K562 (cell line): ENCODE measurements at regions not wholly inside any gene's neighbourhood (a gene's known extent, or its start where the extent isn't known, plus 50 kb on each side); places are given as distances from the start of the nearest gene placed in this dataset.

Experiments
- AFF1 ChIP-seq, 2 experiments: fragments of 450-650 bp; IDR thresholded peaks; 2 replicates each; pipeline ENCODE4 v1.6.1; 2018; ENCODE audit warnings: mild to moderate bottlenecking in 2 of 2, low read depth in 1 of 2; ENCODE audit not compliant: partially characterized antibody in 2 of 2
- ARHGAP35 ChIP-seq: fragments of 450-650 bp; IDR thresholded peaks from 2 replicates; pipeline ENCODE4 v1.6.1; 2018; ENCODE audit not compliant: partially characterized antibody
- C11orf30 ChIP-seq: fragments of 450-650 bp; IDR thresholded peaks from 2 replicates; pipeline ENCODE4 v1.6.1; 2016; ENCODE audit warnings: low read depth, mild to moderate bottlenecking
- CHD2 ChIP-seq: IDR thresholded peaks from 2 replicates; pipeline ENCODE4 v1.6.1; 2011; ENCODE audit warnings: low read depth, low read length
- EGR1 ChIP-seq: fragments of 450-650 bp; conservative IDR thresholded peaks from 2 replicates; pipeline ENCODE4 v1.6.1; 2017; ENCODE audit warnings: mild to moderate bottlenecking
- L3MBTL2 ChIP-seq: fragments of 450-650 bp; IDR thresholded peaks from 2 replicates; pipeline ENCODE4 v1.6.1; 2016; ENCODE audit warnings: mild to moderate bottlenecking, moderate library complexity
- NFE2 ChIP-seq: IDR thresholded peaks from 2 replicates; pipeline ENCODE4 v1.6.1; 2014; ENCODE audit warnings: antibody characterized with exemption, low read depth
- NFIC ChIP-seq: fragments of 450-650 bp; IDR thresholded peaks from 2 replicates; pipeline ENCODE4 v1.6.1; 2017; ENCODE audit warnings: mild to moderate bottlenecking, inconsistent platforms
- NR2C1 ChIP-seq, 2 experiments: fragments of 450-650 bp; IDR thresholded peaks; 2 replicates each; pipeline ENCODE4 v1.6.1; 2017; ENCODE audit warnings: mild to moderate bottlenecking in 2 of 2, antibody characterized with exemption in 1 of 2, inconsistent platforms in 1 of 2, missing compliant biosample characterization in 1 of 2, missing genetic modification characterization in 1 of 2
- NR2C2 ChIP-seq, 2 experiments: fragments of 200-800 bp in 1 of 2; sonication (Bioruptor generic) in 1 of 2; sonication (generic) in 1 of 2; formaldehyde crosslinking in 1 of 2; IDR thresholded peaks; 2 replicates each; pipeline versions ENCODE4 v1.6.1 to v1.8.0; 2016 to 2022; ENCODE audit warnings: mild to moderate bottlenecking in 1 of 2, missing compliant biosample characterization in 1 of 2, missing genetic modification characterization in 1 of 2, missing genetic modification reagents in 1 of 2
- RBM25 ChIP-seq: fragments of 200-400 bp; formaldehyde crosslinking; IDR thresholded peaks from 2 replicates; pipeline ENCODE4 v1.6.1; 2018; ENCODE audit warnings: low read length, low read depth, moderate library complexity; ENCODE audit not compliant: severe bottlenecking
- TFAM ChIP-seq: fragments of 250-450 bp; sonication (Bioruptor Pico); conservative IDR thresholded peaks from 2 replicates; pipeline ENCODE4 v1.5.0; 2021; ENCODE audit warnings: mild to moderate bottlenecking, moderate library complexity
- WHSC1 ChIP-seq: IDR thresholded peaks from one replicate; pipeline ENCODE4 v1.6.1; 2012; ENCODE audit warnings: low read length, control low read depth, inconsistent platforms
- ZNF41 ChIP-seq: fragments of 250-450 bp; sonication (Bioruptor Pico); conservative IDR thresholded peaks from 2 replicates; pipeline ENCODE4 v1.4.0; 2020; ENCODE audit warnings: mild to moderate bottlenecking

DNA sequence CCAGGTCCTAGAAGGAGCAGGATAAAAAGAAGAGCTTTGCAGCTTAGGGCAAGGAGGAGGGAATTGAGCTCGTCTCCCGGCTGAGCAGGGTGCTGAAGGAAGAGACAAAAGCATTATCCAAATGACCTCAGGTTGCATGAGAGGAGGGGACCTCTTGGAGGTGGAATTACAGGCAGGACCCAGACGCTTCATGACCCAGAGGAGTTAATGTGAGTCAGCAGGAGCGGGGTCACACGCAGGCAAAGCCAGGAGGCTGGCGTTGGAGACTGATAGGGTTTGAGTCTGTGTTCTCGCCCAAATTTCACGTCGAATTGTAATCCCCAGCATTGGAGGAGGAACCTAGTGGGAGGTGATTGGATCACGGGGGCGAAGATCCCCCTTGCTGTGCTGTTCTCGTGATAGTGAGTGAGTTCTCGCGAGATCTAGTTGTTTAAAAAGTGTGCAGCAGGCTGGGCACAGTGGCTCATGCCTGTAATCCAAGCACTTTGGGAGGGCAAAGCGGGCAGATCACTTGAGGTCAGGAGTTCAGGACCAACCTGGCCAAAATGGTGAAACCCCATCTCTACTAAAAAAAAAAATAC, 63.7 kb upstream of the AUTS2 start (continued):
- TF ChIP-seq NR2C2 (CRISPR knock-in tag; IDR thresholded peaks at IDR 0.05) (no peak), NR2C2 (tag; IDR thresholded peaks at IDR 0.05) (peak; percentile 64; the same call in 1 of the 2 replicates), NFE2 (peak; percentile 35; the same call in 1 of the 2 replicates), NR2C1 (IDR thresholded peaks at IDR 0.05) (peak; percentile 41; the same call in 1 of the 2 replicates), NR2C1 (tag; IDR thresholded peaks at IDR 0.05) (no peak), NFIC (peak; percentile 71), L3MBTL2 (0 out of 2 replicates have a peak, but pooled peaks have one; percentile 9), RBM25 (peak; percentile 49), EGR1 (peak; percentile 23; the same call in 1 of the 2 replicates), AFF1 (IDR thresholded peaks at IDR 0.05; ENCODE audit: low read depth in 1 of 2, partially characterized antibody in 2 of 2) (peak in 1 of 2 experiments; percentile 89), ZNF41 (CRISPR knock-in tag) (no peak), C11orf30 (peak; percentile 18; the same call in 1 of the 2 replicates), WHSC1 (no peak), TFAM (CRISPR knock-in tag) (no peak), CHD2 (peak; percentile 92), ARHGAP35 (peak; percentile 37)
